Right lobe of liver (tissue), 4 donors: ENCODE measurements at regions not wholly inside any gene's neighbourhood (a gene's known extent, or its start where the extent isn't known, plus 50 kb on each side); places are given as distances from the start of the nearest gene placed in this dataset.

Source experiments
- POLR2A ChIP-seq: fragments of 450-650 bp; IDR thresholded peaks from one replicate; pipeline ENCODE4 v1.6.1; 2017; ENCODE audit warnings: antibody characterized with exemption, mild to moderate bottlenecking
- TF ChIP-seq, protein P1 (sequence below), 4 donors: fragments of 200-600 bp in 3 of 4; fragments of 450-650 bp in 1 of 4; IDR thresholded peaks; one replicate each; pipeline versions ENCODE4 v1.5.1 to v1.8.0; 2016 to 2022; ENCODE audit warnings: antibody characterized with exemption in 4 of 4, mild to moderate bottlenecking in 2 of 4
- donor health status: DM: no; HTN: no; CAD: no.
- donor health status: DM: no; HTN: no; CAD: no.
- donor health status: DM: no; HTN: yes; CAD: no.

DNA sequence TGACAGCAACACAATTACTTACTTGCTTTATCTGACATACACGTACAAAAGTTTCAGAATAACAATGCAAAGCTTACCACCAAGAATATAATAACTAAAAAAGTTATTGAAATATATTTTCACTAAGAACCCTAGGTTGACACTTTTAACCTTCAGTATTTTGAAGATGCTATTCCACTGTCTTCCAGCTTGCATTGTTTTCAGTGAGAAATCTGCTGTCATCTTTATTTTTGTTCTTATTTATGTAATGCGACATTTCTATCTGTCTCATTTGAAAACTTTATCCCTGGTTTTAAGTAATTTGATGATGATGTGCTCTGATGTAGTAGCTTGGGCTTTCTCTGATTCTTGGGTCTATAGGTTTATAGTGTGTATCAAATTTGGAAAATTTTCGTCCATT is 165.0 kb upstream of the SMIM21 start:
- TF ChIP-seq, protein P1, sequence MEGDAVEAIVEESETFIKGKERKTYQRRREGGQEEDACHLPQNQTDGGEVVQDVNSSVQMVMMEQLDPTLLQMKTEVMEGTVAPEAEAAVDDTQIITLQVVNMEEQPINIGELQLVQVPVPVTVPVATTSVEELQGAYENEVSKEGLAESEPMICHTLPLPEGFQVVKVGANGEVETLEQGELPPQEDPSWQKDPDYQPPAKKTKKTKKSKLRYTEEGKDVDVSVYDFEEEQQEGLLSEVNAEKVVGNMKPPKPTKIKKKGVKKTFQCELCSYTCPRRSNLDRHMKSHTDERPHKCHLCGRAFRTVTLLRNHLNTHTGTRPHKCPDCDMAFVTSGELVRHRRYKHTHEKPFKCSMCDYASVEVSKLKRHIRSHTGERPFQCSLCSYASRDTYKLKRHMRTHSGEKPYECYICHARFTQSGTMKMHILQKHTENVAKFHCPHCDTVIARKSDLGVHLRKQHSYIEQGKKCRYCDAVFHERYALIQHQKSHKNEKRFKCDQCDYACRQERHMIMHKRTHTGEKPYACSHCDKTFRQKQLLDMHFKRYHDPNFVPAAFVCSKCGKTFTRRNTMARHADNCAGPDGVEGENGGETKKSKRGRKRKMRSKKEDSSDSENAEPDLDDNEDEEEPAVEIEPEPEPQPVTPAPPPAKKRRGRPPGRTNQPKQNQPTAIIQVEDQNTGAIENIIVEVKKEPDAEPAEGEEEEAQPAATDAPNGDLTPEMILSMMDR (IDR thresholded peaks at IDR 0.05): no peak
- no peak for TF ChIP-seq POLR2A
